D341Med (cell line): ENCODE measurements at regions not wholly inside any gene's neighbourhood (a gene's known extent, or its start where the extent isn't known, plus 50 kb on each side); places are given as distances from the start of the nearest gene placed in this dataset.
A peak's percentile ranks its signal among the peaks of the same experiment; 100 is the strongest.
"Not testable (repeated sequence)": the region's sequence is repeated elsewhere in the genome, so short reads cannot be mapped to it uniquely, and the experiment has no call there.

Source experiments
- DNase-seq: peaks from one replicate; pipeline ENCODE4 v3.0.0; 2012; ENCODE audit warnings: low spot score

DNA sequence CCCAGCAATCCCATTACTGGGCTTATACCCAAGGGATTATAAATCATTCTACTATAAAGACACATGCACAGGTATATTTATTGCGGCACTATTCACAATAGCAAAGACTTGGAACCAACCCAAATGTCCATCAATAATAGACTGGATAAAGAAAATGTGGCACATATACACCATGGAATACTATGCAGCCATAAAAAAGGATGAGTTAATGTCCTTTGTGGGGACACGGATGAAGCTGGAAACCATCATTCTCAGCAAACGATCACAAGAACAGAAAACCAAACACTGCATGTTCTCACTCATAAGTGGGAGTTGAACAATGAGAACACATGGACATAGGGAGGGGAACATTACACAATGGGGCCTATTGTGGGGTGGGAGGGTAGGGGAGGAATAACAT is 224.4 kb upstream of the SERP2 start:
- not testable (repeated sequence) for DNase-seq

GRCh38 chr13:44149821-44150220 is 223.8 kb upstream of the SERP2 start:
- DNase-seq, result no peak

DNA sequence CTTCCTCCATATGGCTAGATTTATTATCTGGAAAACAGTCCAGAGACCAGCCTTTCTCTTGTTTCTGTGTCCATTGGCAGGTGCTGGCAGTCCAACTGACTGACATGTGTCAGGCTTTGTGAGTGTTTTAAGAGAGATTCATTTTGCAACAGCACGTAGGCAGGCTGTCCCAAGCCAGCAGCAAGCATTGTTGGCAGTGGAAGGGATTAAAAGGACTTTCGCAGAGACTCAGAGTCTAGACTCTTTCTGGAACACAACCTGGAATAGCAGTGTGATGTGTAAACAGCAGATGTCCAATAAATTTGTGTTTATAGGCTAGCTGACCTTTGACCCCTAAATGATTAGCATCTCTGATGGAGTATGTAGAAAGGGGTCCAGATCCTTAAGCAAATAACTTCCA is 222.2 kb upstream of the SERP2 start:
- peak; percentile 48 for DNase-seq

DNA sequence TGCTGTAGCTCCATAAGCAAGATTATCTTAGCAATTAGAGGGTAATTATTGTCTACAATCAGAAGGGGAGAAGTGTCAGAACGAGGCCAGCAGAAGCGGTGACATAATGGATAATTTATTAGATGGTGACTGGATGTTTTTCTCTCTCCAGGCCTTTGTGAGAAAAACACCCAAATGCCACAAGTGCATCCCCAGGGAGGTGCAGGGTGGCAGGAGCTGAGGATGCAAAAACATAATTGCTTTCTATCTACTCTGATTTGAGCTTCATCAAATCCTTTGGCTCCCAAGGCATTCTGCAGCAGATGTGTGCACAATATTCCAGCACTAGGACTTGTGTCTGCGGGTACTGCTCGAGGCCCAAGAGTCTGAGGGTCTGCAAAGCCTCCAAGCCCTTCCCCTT is 220.1 kb upstream of the SERP2 start:
- DNase-seq, result peak; percentile 79

- DNase-seq, result no peak
These were observed 218.0 kb upstream of the SERP2 start for GRCh38 chr13:44155422-44156293.

GRCh38 chr13:44156294-44156658 is 217.3 kb upstream of the SERP2 start:
- DNase-seq, result no peak

DNA sequence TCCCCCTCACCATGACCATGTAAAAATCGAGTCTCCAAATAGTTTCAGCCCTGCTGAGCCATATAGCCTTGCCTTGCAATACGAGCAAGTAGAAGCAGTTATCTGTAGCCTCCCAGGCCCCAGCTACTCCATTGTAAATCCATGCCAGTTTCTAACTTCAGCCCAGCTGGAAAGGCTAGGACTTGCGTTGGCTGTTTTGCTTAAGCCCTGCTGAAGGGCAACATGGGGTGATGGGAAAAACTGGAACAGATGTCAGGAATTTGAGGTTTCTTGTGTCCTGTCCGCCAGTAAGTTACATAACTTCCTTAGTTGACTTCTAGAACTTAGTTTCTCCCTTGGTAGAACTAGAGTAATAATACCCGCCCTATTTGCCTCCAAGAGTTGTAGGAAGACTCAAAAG is 216.0 kb upstream of the SERP2 start:
- no peak for DNase-seq

GRCh38 chr13:44158098-44158521 is 215.5 kb upstream of the SERP2 start:
- DNase-seq, result no peak

- no peak for DNase-seq
These were observed 214.6 kb upstream of the SERP2 start for GRCh38 chr13:44158881-44159632.

DNA sequence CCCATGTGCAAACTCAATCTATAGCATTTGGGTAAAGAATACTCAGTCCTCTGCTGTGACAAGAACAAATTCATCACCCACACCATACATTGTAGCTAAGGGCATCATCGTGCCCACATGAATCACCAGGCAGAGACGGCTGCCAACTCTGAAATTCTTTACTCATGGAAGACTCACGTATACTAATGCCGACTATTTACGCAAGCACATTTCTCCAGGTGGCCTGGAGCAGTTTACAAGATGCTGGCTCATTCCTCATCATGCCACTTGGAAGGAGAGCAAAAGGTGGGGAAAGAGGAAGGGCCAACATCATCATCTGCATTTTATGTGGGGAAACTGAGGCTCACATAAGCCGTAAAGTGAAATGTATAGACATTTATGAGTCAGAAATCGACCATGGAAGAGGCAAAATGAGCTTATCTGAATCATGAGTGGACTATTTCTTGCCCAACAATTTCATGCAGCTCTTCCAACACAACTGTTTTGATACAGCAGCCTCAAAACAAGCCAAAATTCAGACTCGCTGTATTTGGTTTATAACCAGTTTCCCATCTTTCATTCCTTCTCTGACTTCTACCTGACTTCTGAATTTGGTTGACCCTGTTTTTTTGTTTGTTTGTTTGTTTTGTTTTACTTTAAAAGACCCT is 213.9 kb upstream of the SERP2 start:
- no peak for DNase-seq

DNA sequence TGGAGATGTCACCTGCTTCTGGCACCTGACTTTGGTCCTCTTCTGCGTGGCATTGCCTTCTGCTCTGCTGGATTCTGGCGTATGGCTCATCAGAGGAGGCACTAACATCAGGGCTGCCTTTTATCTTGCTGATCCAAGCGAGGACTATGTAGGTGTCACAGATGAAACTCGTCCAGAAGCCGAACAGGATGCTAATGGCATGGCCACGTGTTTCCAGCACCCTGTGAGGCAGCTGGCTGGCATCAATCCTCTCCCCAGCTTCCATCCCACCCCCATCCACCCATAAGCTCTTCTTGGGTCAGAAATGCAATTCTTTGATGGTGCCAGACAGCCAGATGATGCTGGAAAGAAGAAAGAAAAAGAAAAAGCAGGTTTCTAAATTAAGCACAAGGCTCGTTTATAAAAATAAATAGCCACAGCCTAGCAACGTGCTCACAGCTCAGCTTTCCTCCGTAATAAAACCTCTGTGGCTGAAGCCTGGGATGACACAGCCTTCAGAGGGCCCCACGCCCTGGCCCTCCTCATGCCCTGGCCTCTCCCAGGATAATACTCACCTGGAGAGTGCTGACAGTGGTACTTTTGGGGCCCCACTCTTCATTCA is 212.9 kb upstream of the SERP2 start:
- no peak for DNase-seq

DNA sequence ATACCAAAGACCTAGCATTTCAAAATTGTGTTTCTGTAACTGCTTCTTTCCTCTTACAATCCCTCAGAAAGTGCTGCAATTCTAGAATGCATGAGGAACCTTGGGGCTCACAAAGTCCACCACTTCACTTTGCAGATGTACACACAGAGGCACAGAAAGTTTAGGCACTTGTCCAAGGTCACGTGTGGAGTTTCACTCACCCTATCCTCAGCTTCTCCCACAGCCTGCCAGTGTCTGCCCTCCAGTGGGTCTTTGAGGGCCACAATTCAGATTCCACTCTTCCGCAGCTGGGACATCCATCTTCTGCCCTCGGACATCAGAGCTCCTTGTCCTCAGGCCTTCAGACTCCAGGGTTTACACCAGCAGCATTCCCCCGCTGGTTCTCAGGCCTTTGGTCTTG is 210.5 kb upstream of the SERP2 start:
- DNase-seq, result no peak

DNA sequence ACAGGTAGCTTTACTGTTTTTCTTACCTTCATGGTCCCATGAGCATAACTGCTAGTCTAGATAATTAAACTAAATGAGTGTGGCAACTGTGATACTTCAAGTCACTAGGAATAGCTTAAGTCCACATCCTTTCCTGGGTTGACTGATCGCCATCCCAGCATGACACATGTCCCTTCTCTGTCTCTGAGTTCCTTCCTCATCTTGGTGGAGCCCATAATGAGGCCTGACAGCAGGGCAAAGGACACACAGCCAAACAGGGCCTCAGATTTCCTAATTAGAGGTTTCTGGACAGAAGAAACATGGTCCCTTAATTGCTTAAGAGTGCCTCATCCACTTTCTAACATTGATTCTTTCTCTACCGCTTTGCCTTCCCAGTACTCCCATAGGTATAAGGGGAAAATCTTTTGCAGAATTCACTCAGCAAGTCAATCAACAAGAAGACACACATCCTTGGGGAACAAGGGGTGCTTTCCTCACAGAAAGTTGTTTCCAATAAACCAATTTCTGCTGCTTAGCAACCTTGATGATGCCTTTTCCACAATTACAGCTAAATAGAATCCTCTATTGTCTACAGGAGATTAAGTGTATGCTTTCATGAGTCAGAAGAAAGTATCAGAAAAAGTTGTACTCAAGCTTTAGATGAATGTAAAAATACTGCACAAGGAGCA is 208.3 kb upstream of the SERP2 start:
- DNase-seq, result no peak

DNA sequence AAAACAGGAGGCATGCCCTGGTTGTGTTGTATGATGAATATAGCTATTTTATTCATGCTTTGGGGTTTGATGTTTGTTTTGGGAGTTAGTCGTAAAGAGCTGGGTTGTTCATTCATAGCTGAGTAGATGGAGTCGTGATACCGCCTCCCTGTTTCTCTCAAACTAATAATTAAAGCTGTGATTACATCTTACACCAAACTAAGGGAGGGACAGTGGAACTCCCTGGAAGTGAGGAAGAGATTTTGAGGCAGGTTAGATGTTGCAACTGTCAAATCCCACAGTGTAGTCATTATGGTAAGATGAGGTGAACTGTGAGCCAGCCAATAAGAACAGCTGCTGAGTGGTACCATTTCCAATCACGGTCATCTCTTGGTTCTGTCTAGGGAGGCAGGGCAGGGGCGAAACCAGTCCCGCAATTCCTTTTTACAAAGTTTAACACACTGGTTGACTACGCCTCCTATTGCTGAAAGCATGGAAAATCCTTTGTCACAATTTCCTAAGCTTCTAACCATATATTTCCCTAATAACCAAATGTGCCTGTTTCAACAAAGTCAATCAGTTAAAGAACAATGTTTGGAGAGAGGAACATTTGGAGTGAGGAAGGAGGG is 207.6 kb upstream of the SERP2 start:
- DNase-seq, result no peak

DNA sequence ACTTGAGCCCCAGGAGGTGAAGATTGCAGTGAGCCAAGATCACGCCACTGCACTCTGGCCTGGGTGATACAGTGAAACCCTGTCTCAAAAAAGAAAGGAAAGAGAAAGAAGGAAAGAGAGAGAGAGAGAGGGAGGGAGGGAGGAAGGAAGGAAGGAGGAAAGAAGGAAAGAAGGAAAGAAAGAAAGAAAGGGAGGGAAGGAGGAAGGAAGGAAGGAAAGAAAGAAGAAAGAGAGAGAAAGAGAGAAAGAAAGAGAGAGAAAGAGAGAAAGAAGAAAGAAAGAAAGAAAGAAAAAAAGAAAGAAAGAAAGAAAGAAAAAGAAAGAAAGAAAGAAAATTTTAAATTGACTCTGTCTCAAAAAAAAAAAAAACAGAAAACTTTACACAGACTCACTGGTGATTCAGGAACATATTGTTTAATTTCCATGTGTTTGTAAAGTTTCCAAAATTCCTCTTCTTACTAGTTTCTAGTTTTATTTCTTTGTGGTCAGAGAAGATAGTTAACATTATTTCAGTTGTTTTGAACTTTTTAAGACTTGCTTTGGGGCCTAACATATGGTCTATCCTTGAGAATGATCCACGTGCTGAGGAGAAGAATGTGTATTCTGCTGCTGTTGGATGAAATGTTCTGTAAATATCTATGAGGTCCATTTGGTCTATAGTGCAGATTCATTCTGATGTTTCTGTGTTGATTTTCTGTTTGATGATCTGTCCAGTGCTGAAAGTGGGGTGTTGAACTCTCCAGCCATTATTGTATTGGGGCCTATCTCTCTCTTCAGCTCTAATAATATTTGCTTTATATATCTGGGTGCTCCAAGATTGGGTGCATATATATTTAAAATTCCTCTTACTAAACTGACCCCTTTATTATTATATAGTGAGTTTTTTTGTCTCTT is 204.4 kb upstream of the SERP2 start:
- DNase-seq, result no peak

DNA sequence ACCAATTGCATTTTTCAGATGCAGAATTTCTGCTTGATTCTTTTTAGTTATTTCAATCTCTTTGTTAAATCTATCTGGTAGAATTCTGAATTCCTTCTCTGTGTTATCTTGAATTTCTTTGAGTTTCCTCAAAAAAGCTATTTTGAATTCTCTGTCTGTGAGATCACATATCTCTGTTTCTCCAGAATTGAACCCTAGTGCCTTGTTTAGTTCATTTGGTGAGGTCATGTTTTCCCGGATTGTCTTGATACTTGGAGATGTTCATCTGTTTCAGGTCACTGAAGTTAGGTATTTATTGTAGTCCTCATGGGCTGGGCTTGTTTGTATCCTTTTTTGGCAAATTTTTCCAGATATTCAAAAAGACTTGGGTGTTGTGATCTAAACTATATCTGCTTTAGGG is 202.9 kb upstream of the SERP2 start:
- DNase-seq, result no peak

- DNase-seq, result no peak
These were observed 202.5 kb upstream of the SERP2 start for GRCh38 chr13:44171156-44171555.

DNA sequence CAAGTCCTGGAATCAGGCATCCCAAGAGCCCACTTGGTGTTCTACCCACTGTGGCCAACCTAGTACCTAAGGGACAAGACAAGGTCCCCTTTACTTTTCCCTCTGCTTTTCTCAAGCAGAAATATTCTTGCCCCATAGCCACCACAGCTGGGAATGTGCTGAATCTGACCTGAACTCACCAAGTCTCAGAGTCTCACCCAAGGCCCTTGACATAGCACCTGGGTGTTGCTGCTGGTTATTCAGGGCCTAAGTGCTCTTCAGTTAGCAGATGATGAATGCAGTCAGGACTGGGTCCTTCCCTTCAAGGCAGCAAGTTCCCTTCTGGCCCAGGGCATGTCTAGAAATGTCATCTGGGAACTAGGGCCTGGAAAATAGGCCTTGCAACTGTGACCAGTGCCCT is 201.8 kb upstream of the SERP2 start:
- no peak for DNase-seq

- DNase-seq, result no peak
These were observed 201.3 kb upstream of the SERP2 start for GRCh38 chr13:44172281-44172810.

DNA sequence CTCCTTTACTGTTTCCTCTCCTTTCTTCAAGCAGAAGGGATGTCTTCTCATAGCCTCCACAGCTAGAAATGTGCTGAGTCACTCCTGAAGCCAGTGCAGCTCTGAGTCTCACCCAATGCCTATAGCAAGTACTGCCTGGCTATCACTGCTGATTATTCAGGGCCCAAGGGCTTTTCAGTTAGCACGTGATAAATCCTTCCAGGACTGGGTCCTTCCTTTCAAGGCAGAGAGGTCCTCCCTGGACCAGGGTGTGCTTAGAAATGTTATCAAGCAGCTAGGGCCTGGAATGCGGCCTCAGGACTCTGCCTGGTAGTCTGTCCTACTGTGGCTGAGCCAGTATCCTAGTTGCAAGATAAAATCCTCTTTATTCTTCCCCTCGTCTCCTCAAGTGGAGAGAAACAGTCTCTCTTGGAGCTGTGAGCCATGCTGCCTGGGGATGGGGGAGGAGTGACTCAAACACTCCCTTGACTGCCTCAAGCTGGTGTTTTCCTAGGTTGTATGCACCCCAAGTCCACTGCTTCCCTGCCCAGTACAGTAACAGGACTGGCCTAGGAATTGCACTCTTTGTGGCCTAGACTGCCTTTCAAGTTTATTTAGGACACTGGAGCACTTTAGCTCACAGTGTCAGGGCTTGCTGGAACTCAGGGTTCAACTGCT is 198.7 kb upstream of the SERP2 start:
- DNase-seq, result no peak
